ENCODE measurements at regions not wholly inside any gene's neighbourhood (a gene's known extent, or its start where the extent isn't known, plus 50 kb on each side); places are given as distances from the start of the nearest gene placed in this dataset.

DNA sequence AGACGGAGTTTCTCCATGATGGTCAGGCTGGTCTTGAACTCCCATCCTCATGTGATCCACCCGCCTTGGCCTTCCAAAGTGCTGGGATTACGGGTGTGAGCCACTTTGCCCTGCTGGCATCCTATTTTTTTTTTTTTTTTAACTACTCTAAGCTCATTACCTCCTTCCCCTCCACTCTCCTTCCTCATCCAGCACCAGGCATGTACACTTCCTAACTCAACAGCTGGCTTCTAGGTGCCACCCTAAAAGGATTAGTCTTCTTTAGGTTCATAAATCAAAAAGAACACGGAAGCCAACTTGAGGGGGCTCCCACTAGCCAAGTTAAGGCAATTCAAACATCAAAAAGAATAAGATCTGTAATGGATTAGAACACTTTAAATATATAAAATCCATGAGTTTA is 70.6 kb upstream of the TEX51 start:
- H3F3A ChIP-seq (ENCODE audit: low read depth): peaks cover 9% of the 10 kb centered on the region
- no peak for DNase-seq (ENCODE audit: low spot score)
- no peak overlapping the region for H3K27ac ChIP-seq
- H3K27me3 ChIP-seq: no peaks in the 10 kb centered on the region
- no peak overlapping the region for H2AFZ ChIP-seq (replicated peaks)
- H3K9me3 ChIP-seq (ENCODE audit: low read depth): no peaks in the 10 kb centered on the region
- peaks cover 2% of the 10 kb centered on the region for H3K27me3 Mint-ChIP-seq (ENCODE audit: insufficient read depth, low read depth)
- no peaks in the 10 kb centered on the region for H3K79me2 ChIP-seq (ENCODE audit: low read depth)
- H3K4me1 ChIP-seq: peaks cover 16% of the 10 kb centered on the region
- no peak overlapping the region for H3K4me3 Mint-ChIP-seq
- H3K9me3 Mint-ChIP-seq: no peaks in the 10 kb centered on the region
- H3K4me1 Mint-ChIP-seq: peaks cover 7% of the 10 kb centered on the region
- no peak overlapping the region for H3K4me2 ChIP-seq
- no peaks in the 10 kb centered on the region for H3K36me3 ChIP-seq
- H3K4me3 ChIP-seq: no peak overlapping the region
- no peak overlapping the region for H3K27ac Mint-ChIP-seq
- no peak for TF ChIP-seq EZH2 (IDR thresholded peaks at IDR 0.05)
- no peak for TF ChIP-seq EZH2phosphoT487 (IDR thresholded peaks at IDR 0.05)
- TF ChIP-seq CTCF (IDR thresholded peaks at IDR 0.05): no peak
- no peaks in the 10 kb centered on the region for H3K36me3 Mint-ChIP-seq
- H3K9ac ChIP-seq: no peak overlapping the region
- H4K20me1 ChIP-seq (ENCODE audit: low read depth): no peaks in the 10 kb centered on the region

- Histone ChIP-seq H2AFZ (replicated peaks) (no peak overlapping the region), H3K36me3 (no peaks in the 10 kb centered on the region), H3K27me3 (no peaks in the 10 kb centered on the region), H3K4me1 (peaks cover 16% of the 10 kb centered on the region), H3K79me2 (ENCODE audit: low read depth) (no peaks in the 10 kb centered on the region), H3K27ac (no peak overlapping the region), H3F3A (ENCODE audit: low read depth) (peaks cover 9% of the 10 kb centered on the region), H4K20me1 (ENCODE audit: low read depth) (no peaks in the 10 kb centered on the region), H3K9ac (no peak overlapping the region), H3K9me3 (ENCODE audit: low read depth) (no peaks in the 10 kb centered on the region), H3K4me2 (no peak overlapping the region), H3K4me3 (no peak overlapping the region)
- no peaks in the 10 kb centered on the region for H3K9me3 Mint-ChIP-seq
- DNase-seq (ENCODE audit: low spot score): no peak
- TF ChIP-seq EZH2phosphoT487 (IDR thresholded peaks at IDR 0.05) (no peak), CTCF (IDR thresholded peaks at IDR 0.05) (no peak), EZH2 (IDR thresholded peaks at IDR 0.05) (no peak)
- no peaks in the 10 kb centered on the region for H3K36me3 Mint-ChIP-seq
- no peak overlapping the region for H3K4me3 Mint-ChIP-seq
- peaks cover 7% of the 10 kb centered on the region for H3K4me1 Mint-ChIP-seq
- H3K27ac Mint-ChIP-seq: no peak overlapping the region
- peaks cover 2% of the 10 kb centered on the region for H3K27me3 Mint-ChIP-seq (ENCODE audit: insufficient read depth, low read depth)
Observed at GRCh38 chr2:126828491-126828890, 70.2 kb upstream of the TEX51 start.

GRCh38 chr2:126831234-126832005 is 67.3 kb upstream of the TEX51 start:
- H3K4me1 Mint-ChIP-seq: peaks cover 7% of the 10 kb centered on the region
- H3K27me3 ChIP-seq: no peaks in the 10 kb centered on the region
- no peaks in the 10 kb centered on the region for H3K9me3 Mint-ChIP-seq
- no peak overlapping the region for H3K4me3 Mint-ChIP-seq
- H3K79me2 ChIP-seq (ENCODE audit: low read depth): no peaks in the 10 kb centered on the region
- H3K9ac ChIP-seq: no peak overlapping the region
- peaks cover 16% of the 10 kb centered on the region for H3K4me1 ChIP-seq
- no peaks in the 10 kb centered on the region for H3K36me3 ChIP-seq
- peaks cover 2% of the 10 kb centered on the region for H3K27me3 Mint-ChIP-seq (ENCODE audit: insufficient read depth, low read depth)
- H3K27ac Mint-ChIP-seq: no peak overlapping the region
- DNase-seq (ENCODE audit: low spot score): no peak
- TF ChIP-seq EZH2phosphoT487 (IDR thresholded peaks at IDR 0.05): no peak
- no peak for TF ChIP-seq CTCF (IDR thresholded peaks at IDR 0.05)
- no peak for TF ChIP-seq EZH2 (IDR thresholded peaks at IDR 0.05)
- no peaks in the 10 kb centered on the region for H3K9me3 ChIP-seq (ENCODE audit: low read depth)
- no peak overlapping the region for H3K4me2 ChIP-seq
- no peaks in the 10 kb centered on the region for H4K20me1 ChIP-seq (ENCODE audit: low read depth)
- no peak overlapping the region for H2AFZ ChIP-seq (replicated peaks)
- H3F3A ChIP-seq (ENCODE audit: low read depth): peaks cover 9% of the 10 kb centered on the region
- H3K4me3 ChIP-seq: no peak overlapping the region
- no peaks in the 10 kb centered on the region for H3K36me3 Mint-ChIP-seq
- H3K27ac ChIP-seq: no peak overlapping the region
